NCI-H146 treated with DMSO at 0.1 percent for 48 hours (cell line): ENCODE measurements at regions not wholly inside any gene's neighbourhood (a gene's known extent, or its start where the extent isn't known, plus 50 kb on each side); places are given as distances from the start of the nearest gene placed in this dataset.
"Not testable (repeated sequence)": the region's sequence is repeated elsewhere in the genome, so short reads cannot be mapped to it uniquely, and the experiment has no call there.

Source experiments
- DNase-seq: peaks from one replicate; lab custom pipeline; 2025; ENCODE audit not compliant: unreplicated experiment; lab: John Stamatoyannopoulos, UW

DNA sequence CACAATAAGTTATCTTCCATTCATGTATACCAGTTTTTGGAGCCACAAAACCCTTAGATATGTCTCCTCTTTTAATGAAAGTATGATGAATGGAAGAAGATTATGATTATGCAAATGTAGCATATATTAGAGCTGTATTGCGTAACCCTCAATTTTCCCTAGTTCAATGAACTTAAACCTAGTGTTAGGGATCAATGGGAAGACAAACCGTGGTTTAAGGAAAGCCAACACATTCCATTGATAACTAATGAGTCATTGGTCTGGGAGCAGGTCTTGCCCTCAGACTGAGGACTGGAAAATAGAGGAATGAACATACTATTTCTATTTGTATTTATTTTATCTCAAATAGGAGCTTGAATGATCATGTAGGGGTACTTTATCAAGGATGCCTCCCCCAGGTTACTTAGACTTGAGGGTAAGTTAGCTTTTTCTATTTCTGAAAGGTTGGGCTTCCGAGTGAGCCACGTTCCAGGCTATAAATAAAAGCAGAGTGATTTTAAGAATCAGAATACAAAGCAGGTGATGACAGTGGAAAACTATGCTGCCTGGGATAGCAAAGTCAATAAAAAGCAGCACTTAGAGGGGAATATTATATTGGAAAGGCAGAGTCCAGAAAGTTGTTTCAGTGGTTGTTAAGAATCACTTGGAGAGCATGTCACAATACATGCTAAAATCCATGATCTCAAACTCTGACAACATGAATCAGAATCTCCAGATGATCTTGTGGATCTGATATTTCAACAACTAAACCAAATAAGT is 356.0 kb downstream of the ADAM29 start:
- no peak for DNase-seq

GRCh38 chr4:175277816-175278215 is 359.7 kb downstream of the ADAM29 start:
- peak; percentile 26 for DNase-seq

GRCh38 chr4:175280153-175280552 is 362.0 kb downstream of the ADAM29 start:
- DNase-seq = no peak

DNA sequence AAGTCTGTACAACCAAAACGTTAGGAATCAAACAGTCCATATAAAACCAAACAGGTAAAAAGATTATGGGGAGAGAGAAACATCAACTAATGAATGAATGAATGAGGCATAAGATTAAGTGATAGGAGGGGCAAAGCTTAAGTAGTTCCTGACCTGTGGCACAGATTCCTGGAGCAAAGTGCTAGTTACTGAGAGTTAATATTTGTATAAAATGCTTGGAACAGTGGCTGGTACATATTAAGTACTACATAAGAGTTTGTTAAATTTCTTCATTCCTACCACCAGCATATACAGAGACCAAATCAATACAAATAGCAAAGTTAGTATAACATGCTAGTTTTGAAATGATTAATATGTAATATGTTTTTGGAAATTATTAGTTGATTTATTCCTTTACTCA is 363.7 kb downstream of the ADAM29 start:
- DNase-seq = no peak

- no peak for DNase-seq
Measured at GRCh38 chr4:175282407-175282806, 364.2 kb downstream of the ADAM29 start.

DNA sequence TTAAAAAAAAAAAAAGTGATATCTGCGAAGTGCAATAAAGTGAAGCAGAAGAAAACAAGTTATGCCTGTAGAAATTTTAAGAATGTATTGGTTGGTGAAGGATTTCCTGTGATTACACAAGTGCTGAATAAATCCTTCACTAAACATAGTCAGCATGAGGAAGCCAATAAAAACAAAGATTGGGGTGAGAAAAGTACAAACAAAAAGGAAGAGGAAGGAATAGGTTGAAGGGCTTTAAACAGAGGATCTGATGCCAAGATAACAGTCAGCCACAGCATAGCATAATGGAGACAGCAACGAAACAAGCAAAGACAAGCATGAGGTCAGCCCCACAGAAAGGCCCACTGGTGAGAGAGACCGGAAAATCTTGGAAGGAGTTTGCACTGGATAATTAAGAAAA is 372.2 kb downstream of the ADAM29 start:
- DNase-seq = no peak

GRCh38 chr4:175297965-175298565 is 379.9 kb downstream of the ADAM29 start:
- DNase-seq = no peak

DNA sequence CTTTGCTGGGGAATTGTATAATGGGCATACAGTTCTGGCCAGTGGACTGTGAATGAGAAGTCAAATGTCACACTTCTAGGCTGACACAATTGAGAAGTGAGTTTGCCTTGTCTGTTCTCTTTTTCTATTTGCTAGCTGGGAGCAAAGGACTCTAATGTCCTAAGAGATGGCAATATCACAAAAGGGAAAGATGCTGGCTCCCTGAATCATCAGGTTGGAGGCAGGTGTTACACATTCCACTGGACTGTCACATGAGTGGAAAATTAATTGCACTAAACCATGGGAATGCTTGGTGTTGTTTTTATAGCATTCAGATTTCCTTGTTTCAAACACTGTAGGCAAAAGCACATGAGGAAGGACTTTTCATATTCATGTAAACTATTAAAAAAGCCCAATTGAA is 388.3 kb downstream of the ADAM29 start:
- DNase-seq = no peak

DNA sequence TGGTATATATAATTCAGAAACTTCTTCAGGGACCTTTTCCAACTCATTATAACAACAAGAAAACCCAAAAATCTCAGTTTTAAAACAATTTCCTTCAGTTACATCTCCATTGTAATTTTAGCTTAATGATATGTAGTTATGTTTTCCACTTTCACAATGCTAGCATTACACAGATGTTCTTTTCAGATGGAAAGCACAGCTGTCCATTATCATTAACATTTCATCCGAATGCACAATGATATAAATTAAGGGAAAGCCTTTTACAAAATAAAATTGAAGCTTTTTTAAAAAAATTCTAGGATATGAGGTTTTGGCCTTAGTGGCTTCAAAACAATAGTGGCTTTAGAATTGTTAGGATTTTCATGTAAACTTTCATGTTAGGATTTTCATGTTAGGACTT is 389.2 kb downstream of the ADAM29 start:
- no peak for DNase-seq

DNA sequence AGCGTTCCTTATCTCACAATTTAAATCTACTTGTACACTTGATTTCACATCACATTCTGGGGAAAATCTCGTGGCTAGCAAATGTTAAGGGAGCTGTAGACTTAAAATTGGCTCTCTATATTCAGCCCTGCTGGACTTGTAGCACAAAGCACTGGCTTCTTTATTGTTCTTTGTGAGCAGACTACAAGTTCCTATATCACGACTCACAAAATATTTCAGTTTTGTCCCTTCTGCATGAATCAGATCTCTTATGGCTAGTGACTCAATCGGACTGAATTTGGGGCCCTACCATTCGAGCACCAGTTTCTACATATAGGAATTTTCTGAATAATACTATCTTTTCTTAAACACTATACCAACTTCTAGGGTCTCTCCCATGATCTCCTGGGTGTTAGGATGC is 390.1 kb downstream of the ADAM29 start:
- no peak for DNase-seq

DNA sequence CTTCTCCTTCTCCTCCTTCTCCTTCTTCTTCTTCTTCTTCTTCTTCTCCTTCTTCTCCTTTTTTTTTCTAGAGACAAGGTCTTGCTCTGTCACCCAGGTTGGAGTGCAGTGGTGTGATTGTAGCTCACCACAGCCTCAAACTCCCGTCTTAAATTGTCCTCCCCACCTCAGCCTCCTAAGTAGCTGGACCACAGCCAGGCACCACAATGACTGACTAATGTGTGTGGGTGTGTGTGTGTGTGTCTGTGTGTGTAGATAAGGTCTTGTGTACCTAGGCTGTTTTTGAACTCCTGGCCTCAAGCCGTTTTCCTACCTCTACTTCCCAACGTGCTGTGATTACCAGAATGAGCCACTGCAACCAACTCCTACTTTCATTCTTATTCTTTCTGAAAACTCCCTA is 390.9 kb downstream of the ADAM29 start:
- no peak for DNase-seq

- DNase-seq = no peak
Measured at GRCh38 chr4:175325230-175325629, 407.1 kb downstream of the ADAM29 start.

DNA sequence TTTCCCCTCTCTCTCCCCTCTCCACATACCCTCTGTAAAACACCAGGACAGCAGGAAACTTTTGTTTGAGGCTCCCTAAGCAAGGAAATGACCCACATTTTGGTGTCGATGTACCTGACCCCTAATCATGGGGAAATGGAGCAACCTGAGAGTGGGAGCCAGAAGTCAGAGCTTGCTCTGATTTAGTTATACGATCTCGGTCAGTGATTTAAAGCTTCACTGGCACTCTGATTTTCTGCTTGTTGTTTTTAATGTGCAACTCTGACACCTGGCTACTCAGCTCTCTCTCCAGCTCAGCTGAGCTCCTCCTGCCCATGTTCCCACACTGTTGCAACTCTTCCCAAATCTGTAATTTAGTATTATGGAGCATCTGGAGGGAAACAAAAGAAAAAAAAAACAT is 408.6 kb downstream of the ADAM29 start:
- no peak for DNase-seq

GRCh38 chr4:175330236-175330635 is 412.1 kb downstream of the ADAM29 start:
- no peak for DNase-seq

GRCh38 chr4:175330652-175331051 is 412.5 kb downstream of the ADAM29 start:
- DNase-seq = no peak

DNA sequence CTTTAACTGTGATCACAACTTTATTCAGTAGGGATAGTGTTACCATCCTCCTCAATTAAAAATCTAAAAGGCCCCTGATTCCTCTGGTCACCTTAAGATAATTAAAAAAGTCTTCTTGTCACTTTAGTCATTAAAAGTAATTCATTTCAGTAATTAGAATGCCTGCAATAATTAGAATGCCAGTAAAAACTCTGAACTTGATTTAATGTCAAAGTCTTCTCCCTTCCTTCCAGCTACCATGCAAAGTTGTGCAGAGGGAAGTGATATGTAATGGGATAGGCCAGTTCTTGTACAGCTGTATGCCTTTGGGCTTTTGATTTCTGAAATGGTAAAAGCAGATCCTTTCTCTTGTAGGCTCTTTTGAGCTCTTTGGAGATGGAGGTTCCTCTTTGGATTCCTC is 417.2 kb downstream of the ADAM29 start:
- no peak for DNase-seq

- not testable (repeated sequence) for DNase-seq
Measured at GRCh38 chr4:175336570-175336969, 418.4 kb downstream of the ADAM29 start.

- DNase-seq = no peak
Measured at GRCh38 chr4:175339100-175339707, 421.0 kb downstream of the ADAM29 start.

DNA sequence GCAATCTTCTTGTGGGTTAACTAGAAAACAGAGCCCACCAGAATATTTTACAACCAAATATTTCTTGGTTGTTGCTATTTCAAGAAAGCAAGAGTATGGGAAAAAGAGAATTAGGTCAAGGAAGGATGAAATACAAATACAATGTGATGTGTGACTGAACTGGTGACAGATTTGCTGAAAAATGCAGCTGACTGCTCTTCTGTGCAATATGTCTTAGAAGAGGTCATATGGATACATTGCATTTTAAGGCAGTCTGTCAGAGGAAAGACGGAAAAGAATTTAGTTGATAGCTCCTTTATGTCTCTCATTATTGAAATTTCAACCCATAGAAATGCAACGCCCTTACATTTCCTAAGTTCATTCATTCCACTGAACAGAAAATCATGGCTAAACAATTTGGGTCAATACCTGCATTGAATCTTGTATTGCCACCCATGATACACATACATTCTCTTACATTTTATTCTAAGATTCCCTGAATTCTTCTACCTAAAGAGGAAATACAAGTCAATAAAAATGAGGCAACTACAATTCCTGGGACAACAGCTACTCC is 423.1 kb downstream of the ADAM29 start:
- DNase-seq = no peak

DNA sequence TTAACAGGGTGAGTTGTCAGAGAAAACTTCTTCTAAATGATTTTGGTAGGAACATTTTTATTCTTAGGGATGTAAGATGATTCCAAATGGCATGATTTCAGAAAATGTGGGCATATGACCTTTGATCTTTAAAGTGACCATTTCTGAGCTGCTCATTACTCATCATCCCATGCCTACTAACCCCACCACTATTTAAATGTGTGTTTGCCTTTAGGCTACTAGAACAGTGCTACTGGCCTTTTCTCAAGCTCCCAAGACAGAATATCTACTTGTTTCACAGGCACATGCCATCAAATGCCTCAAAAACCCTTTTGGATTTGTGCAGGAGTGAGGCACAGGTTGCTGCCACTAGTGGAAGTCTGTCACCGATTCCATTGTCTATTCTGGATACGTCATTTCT is 428.2 kb downstream of the ADAM29 start:
- DNase-seq = no peak

- DNase-seq = no peak
Measured at GRCh38 chr4:175350246-175350645, 432.1 kb downstream of the ADAM29 start.

- DNase-seq = no peak
Measured at GRCh38 chr4:175351473-175351872, 433.3 kb downstream of the ADAM29 start.
